Peyer's patch (tissue), 4 donors: ENCODE measurements at regions not wholly inside any gene's neighbourhood (a gene's known extent, or its start where the extent isn't known, plus 50 kb on each side); places are given as distances from the start of the nearest gene placed in this dataset.

Experiments used
- POLR2A ChIP-seq, 2 donors: fragments of 450-650 bp; IDR thresholded peaks; one replicate each; pipeline ENCODE4 v1.5.1; 2017; ENCODE audit warnings: antibody characterized with exemption in 2 of 2, mild to moderate bottlenecking in 2 of 2, moderate library complexity in 2 of 2
- TF ChIP-seq, protein P1 (sequence below), 6 experiments: fragments of 450-650 bp in 4 of 6; fragments of 200-600 bp in 2 of 6; sonication (generic) in 1 of 6; IDR thresholded peaks; one replicate each; pipeline ENCODE4 v1.5.1; 2017 to 2019; ENCODE audit warnings: antibody characterized with exemption in 6 of 6, mild to moderate bottlenecking in 3 of 6, moderate library complexity in 1 of 6

DNA sequence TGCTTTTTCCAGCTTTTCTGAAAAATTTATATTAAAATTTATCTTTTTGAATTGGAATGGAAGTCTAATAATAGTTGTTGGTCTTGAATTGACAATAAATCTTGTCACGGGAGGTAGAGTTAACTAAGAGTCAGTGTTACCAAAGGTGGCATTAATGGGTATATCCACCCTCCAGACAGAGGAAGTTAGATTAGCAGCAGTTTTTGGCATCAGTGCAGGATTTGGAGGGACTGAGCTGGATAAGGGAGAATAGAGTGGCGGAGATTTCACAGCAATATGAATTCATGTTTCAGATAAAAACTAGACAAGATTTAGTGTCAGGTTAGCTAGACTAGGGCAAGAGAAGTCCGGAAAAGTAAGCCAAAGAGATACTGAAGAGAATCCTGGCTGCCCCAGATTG, 201.3 kb upstream of the ZBTB20 start:
- TF ChIP-seq, protein P1, sequence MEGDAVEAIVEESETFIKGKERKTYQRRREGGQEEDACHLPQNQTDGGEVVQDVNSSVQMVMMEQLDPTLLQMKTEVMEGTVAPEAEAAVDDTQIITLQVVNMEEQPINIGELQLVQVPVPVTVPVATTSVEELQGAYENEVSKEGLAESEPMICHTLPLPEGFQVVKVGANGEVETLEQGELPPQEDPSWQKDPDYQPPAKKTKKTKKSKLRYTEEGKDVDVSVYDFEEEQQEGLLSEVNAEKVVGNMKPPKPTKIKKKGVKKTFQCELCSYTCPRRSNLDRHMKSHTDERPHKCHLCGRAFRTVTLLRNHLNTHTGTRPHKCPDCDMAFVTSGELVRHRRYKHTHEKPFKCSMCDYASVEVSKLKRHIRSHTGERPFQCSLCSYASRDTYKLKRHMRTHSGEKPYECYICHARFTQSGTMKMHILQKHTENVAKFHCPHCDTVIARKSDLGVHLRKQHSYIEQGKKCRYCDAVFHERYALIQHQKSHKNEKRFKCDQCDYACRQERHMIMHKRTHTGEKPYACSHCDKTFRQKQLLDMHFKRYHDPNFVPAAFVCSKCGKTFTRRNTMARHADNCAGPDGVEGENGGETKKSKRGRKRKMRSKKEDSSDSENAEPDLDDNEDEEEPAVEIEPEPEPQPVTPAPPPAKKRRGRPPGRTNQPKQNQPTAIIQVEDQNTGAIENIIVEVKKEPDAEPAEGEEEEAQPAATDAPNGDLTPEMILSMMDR (IDR thresholded peaks at IDR 0.05), result no peak
- TF ChIP-seq POLR2A (IDR thresholded peaks at IDR 0.05), result no peak
